HL-60 (cell line): ENCODE measurements at regions not wholly inside any gene's neighbourhood (a gene's known extent, or its start where the extent isn't known, plus 50 kb on each side); places are given as distances from the start of the nearest gene placed in this dataset.

Experiments
- DNase-seq, 2 experiments: peaks; one replicate each; pipeline ENCODE4 v3.0.0-alpha.2; 2010 to 2020; ENCODE audit warnings: low read depth in 1 of 2, low spot score in 1 of 2
- H3K27ac ChIP-seq: fragments of 250-450 bp; sonication (Bioruptor Pico); replicated peaks from 2 replicates; pipeline ENCODE4 v1.5.1; 2020; ENCODE audit warnings: mild to moderate bottlenecking, moderate library complexity
- H3K27me3 ChIP-seq: fragments of 250-450 bp; sonication (Bioruptor Pico); 2 replicates; pipeline ENCODE4 v1.5.1; 2021; ENCODE audit warnings: mild to moderate bottlenecking, moderate library complexity; ENCODE audit not compliant: insufficient read depth, poor library complexity, severe bottlenecking
- H3K4me3 ChIP-seq: replicated peaks from 2 replicates; pipeline ENCODE4 v1.5.1; 2011; ENCODE audit warnings: mild to moderate bottlenecking, control low read depth, low read length; ENCODE audit not compliant: insufficient read depth
- CTCF ChIP-seq: IDR thresholded peaks from one replicate; pipeline ENCODE4 v1.5.1; 2011; ENCODE audit warnings: low read length, control low read depth, inconsistent platforms; ENCODE audit not compliant: insufficient read depth
- GABPA ChIP-seq: IDR thresholded peaks from 2 replicates; pipeline ENCODE4 v1.6.1; 2012; ENCODE audit warnings: low read depth
- POLR2AphosphoS5 ChIP-seq: IDR thresholded peaks from 2 replicates; pipeline ENCODE4 v1.6.1; 2012; ENCODE audit warnings: low read depth
- REST ChIP-seq: IDR thresholded peaks from 2 replicates; pipeline ENCODE4 v1.6.1; 2012; ENCODE audit warnings: low read depth; ENCODE audit not compliant: insufficient replicate concordance
- SPI1 ChIP-seq: IDR thresholded peaks from 2 replicates; pipeline ENCODE4 v1.6.1; 2012; ENCODE audit warnings: low read depth, mild to moderate bottlenecking, borderline replicate concordance

- no peak for DNase-seq
- Histone ChIP-seq H3K27me3 (no peaks in the 10 kb centered on the region), H3K27ac (no peak overlapping the region), H3K4me3 (no peak overlapping the region)
- TF ChIP-seq POLR2AphosphoS5 = no peak
- TF ChIP-seq REST = no peak
- TF ChIP-seq CTCF = no peak
- TF ChIP-seq GABPA = no peak
- no peak for TF ChIP-seq SPI1
Measured at GRCh38 chr14:54052696-54053385, 96.2 kb upstream of the BMP4 start.

GRCh38 chr14:54053386-54053745 is 96.7 kb upstream of the BMP4 start:
- no peak overlapping the region for H3K27ac ChIP-seq
- no peak for DNase-seq
- H3K27me3 ChIP-seq = no peaks in the 10 kb centered on the region
- TF ChIP-seq REST (no peak), CTCF (no peak), SPI1 (no peak), GABPA (no peak), POLR2AphosphoS5 (no peak)
- H3K4me3 ChIP-seq = no peak overlapping the region

GRCh38 chr14:54058505-54058904 is 101.9 kb upstream of the BMP4 start:
- TF ChIP-seq SPI1 (no peak), POLR2AphosphoS5 (no peak), REST (no peak), CTCF (no peak), GABPA (no peak)
- H3K4me3 ChIP-seq = no peak overlapping the region
- no peak for DNase-seq
- no peak overlapping the region for H3K27ac ChIP-seq
- H3K27me3 ChIP-seq = no peaks in the 10 kb centered on the region
